Uterus (tissue), 2 donors: ENCODE measurements at regions not wholly inside any gene's neighbourhood (a gene's known extent, or its start where the extent isn't known, plus 50 kb on each side); places are given as distances from the start of the nearest gene placed in this dataset.

Source experiments
- POLR2A ChIP-seq, 2 donors: fragments of 450-650 bp; IDR thresholded peaks; one replicate each; pipeline ENCODE4 v1.6.1; 2016; ENCODE audit warnings: antibody characterized with exemption in 2 of 2, mild to moderate bottlenecking in 1 of 2, moderate library complexity in 1 of 2
- TF ChIP-seq, protein P1 (sequence below), 4 experiments: fragments of 200-600 bp in 2 of 4; fragments of 450-650 bp in 2 of 4; sonication (generic) in 2 of 4; IDR thresholded peaks; one replicate each; pipeline ENCODE4 v1.5.1; 2016 to 2019; ENCODE audit warnings: antibody characterized with exemption in 4 of 4, mild to moderate bottlenecking in 2 of 4, moderate library complexity in 1 of 4

DNA sequence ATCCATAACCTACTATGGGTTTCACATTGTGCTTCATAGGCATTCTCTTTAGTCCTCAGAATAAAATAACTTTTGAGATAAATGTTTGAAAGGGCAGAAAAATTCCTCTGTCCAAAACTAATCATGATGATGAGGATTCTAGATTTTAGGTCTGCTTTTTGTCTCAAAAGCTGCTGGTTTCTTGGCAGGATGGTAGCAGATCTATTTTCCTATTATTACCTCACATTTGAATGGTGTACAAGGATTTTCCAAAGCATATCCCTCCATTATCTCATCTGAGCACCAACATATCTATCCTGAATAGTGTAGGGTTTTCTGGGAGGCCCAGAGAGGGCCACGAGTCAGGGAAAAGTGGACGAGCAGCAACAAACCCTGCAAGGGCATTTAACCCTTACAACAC is 201.9 kb downstream of the PLPP3 start:
- no peak for TF ChIP-seq POLR2A (IDR thresholded peaks at IDR 0.05)
- TF ChIP-seq, protein P1, sequence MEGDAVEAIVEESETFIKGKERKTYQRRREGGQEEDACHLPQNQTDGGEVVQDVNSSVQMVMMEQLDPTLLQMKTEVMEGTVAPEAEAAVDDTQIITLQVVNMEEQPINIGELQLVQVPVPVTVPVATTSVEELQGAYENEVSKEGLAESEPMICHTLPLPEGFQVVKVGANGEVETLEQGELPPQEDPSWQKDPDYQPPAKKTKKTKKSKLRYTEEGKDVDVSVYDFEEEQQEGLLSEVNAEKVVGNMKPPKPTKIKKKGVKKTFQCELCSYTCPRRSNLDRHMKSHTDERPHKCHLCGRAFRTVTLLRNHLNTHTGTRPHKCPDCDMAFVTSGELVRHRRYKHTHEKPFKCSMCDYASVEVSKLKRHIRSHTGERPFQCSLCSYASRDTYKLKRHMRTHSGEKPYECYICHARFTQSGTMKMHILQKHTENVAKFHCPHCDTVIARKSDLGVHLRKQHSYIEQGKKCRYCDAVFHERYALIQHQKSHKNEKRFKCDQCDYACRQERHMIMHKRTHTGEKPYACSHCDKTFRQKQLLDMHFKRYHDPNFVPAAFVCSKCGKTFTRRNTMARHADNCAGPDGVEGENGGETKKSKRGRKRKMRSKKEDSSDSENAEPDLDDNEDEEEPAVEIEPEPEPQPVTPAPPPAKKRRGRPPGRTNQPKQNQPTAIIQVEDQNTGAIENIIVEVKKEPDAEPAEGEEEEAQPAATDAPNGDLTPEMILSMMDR (IDR thresholded peaks at IDR 0.05), result no peak
